Activated B cell treated with CpG ODN at 0.5 μM for 24 hours (primary cell): ENCODE measurements at regions not wholly inside any gene's neighbourhood (a gene's known extent, or its start where the extent isn't known, plus 50 kb on each side); places are given as distances from the start of the nearest gene placed in this dataset.
"Not testable (repeated sequence)": the region's sequence is repeated elsewhere in the genome, so short reads cannot be mapped to it uniquely, and the experiment has no call there.

Source experiments
- ATAC-seq: fragments of 200-7000 bp; cut with Tn5 transposase; one replicate; pipeline ENCODE4 v1.10.0; 2021; ENCODE audit warnings: low read depth, mild to moderate bottlenecking, moderate library complexity
- CTCF ChIA-PET: fragments of 350-600 bp; sonication (Branson Sonifier 250); formaldehyde crosslinking; loops from one replicate; lab custom pipeline; 2021; ENCODE audit warnings: antibody characterized with exemption; lab: Charles Lee
- POLR2A ChIA-PET: fragments of 350-600 bp; sonication (Branson Sonifier 250); formaldehyde crosslinking; loops from one replicate; lab custom pipeline; 2021; ENCODE audit warnings: antibody characterized with exemption; lab: Charles Lee
- DNase-seq: peaks from one replicate; pipeline ENCODE4 v3.0.0; 2022
- H3K27ac Mint-ChIP-seq: one replicate; pipeline ENCODE4 v1.8.0; 2020; ENCODE audit warnings: mixed read lengths
- H3K27me3 Mint-ChIP-seq: one replicate; pipeline ENCODE4 v1.8.0; 2021; ENCODE audit warnings: mixed read lengths
- H3K36me3 Mint-ChIP-seq: one replicate; pipeline ENCODE4 v1.8.0; 2021; ENCODE audit warnings: low read depth, mixed read lengths
- H3K4me1 Mint-ChIP-seq: one replicate; pipeline ENCODE4 v1.8.0; 2021; ENCODE audit warnings: mixed read lengths
- H3K4me3 Mint-ChIP-seq: one replicate; pipeline ENCODE4 v1.8.0; 2020; ENCODE audit warnings: mild to moderate bottlenecking, mixed read lengths
- H3K9me3 Mint-ChIP-seq: one replicate; pipeline ENCODE4 v1.8.0; 2020; ENCODE audit warnings: mixed read lengths
- intact Hi-C: fragments of 100-400 bp; cut with micrococcal nuclease; formaldehyde crosslinking; loops from one replicate; pipeline ENCODE4 v1.15.1; 2024
- TF ChIP-seq, protein P1 (sequence below): fragments of 200-600 bp; IDR thresholded peaks from one replicate; pipeline ENCODE4 v1.8.0; 2022; ENCODE audit warnings: antibody characterized with exemption, mild to moderate bottlenecking

DNA sequence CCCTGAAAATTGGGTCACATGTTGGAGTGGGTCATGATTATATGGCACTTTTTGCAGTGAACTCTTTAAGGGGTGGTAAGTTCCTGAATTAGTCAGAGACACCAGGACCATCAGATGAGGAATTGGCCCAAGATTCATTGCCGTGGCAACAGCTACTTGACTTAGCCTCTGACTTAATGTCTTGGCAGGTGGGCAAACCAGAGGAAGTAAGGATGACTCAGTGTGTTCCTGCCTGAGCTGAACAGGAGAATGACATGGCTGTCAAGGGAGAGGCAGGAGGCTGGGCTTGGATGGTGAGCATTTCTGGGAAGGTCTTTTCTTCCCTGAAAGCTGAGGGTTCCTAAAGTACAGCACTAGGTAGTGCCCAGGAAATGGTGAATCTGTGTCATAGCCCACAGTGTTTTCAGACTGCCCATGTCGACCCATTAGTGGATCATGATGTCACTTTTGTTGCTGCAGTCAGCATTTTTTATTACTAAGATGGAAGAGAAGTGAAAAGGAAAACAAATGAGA is 170.1 kb upstream of the PWP1 start:
- Mint-ChIP-seq H3K4me1 (peaks cover 4% of the 10 kb centered on the region), H3K36me3 (no peaks in the 10 kb centered on the region), H3K27me3 (no peaks in the 10 kb centered on the region), H3K4me3 (no peak overlapping the region), H3K9me3 (peaks cover 3% of the 10 kb centered on the region), H3K27ac (no peak overlapping the region)
- TF ChIP-seq, protein P1, sequence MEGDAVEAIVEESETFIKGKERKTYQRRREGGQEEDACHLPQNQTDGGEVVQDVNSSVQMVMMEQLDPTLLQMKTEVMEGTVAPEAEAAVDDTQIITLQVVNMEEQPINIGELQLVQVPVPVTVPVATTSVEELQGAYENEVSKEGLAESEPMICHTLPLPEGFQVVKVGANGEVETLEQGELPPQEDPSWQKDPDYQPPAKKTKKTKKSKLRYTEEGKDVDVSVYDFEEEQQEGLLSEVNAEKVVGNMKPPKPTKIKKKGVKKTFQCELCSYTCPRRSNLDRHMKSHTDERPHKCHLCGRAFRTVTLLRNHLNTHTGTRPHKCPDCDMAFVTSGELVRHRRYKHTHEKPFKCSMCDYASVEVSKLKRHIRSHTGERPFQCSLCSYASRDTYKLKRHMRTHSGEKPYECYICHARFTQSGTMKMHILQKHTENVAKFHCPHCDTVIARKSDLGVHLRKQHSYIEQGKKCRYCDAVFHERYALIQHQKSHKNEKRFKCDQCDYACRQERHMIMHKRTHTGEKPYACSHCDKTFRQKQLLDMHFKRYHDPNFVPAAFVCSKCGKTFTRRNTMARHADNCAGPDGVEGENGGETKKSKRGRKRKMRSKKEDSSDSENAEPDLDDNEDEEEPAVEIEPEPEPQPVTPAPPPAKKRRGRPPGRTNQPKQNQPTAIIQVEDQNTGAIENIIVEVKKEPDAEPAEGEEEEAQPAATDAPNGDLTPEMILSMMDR, result no peak
- no peak for DNase-seq
- ATAC-seq, result peak; percentile 21
- intact Hi-C loops, result no loop called here
- CTCF ChIA-PET, result no interaction called here
- POLR2A ChIA-PET, result no interaction called here

GRCh38 chr12:107517816-107518215 is 167.8 kb upstream of the PWP1 start:
- H3K36me3 Mint-ChIP-seq, H3K4me3 Mint-ChIP-seq, CTCF ChIA-PET, H3K9me3 Mint-ChIP-seq, DNase-seq, H3K4me1 Mint-ChIP-seq, intact Hi-C loops, POLR2A ChIA-PET, ATAC-seq, H3K27me3 Mint-ChIP-seq, H3K27ac Mint-ChIP-seq: not testable (repeated sequence)

DNA sequence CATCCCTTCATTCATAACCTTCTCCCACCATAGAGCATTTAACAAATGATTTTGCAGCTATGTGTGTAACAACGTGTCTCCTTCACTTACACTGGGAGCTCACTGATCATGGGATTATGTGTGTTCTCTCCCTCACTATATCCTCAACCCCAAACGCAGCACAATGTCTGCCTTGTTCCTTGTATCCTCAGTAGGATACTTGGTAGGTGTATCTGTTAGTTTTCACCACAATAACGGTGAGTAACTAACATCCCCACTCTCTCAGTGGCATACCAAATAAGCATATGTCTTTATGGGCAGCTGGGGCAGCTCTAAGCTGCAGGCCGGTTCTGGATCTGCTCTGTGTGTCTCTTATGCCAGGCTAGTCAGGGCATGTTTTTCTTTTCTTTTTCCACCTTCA is 166.7 kb upstream of the PWP1 start:
- ATAC-seq (no peak), DNase-seq (no peak)
- H3K27ac Mint-ChIP-seq, result no peak overlapping the region
- intact Hi-C loops, result no loop called here
- CTCF ChIA-PET, result no interaction called here
- peaks cover 7% of the 10 kb centered on the region for H3K9me3 Mint-ChIP-seq
- POLR2A ChIA-PET, result no interaction called here
- no peaks in the 10 kb centered on the region for H3K27me3 Mint-ChIP-seq
- no peak overlapping the region for H3K4me3 Mint-ChIP-seq
- TF ChIP-seq, protein P1, result no peak
- H3K4me1 Mint-ChIP-seq, result peaks cover 4% of the 10 kb centered on the region
- no peaks in the 10 kb centered on the region for H3K36me3 Mint-ChIP-seq

- Mint-ChIP-seq H3K36me3 (no peaks in the 10 kb centered on the region), H3K27me3 (no peaks in the 10 kb centered on the region), H3K27ac (no peak overlapping the region), H3K4me3 (no peak overlapping the region), H3K9me3 (peaks cover 7% of the 10 kb centered on the region), H3K4me1 (peaks cover 4% of the 10 kb centered on the region)
- no peak for DNase-seq
- CTCF ChIA-PET, result no interaction called here
- TF ChIP-seq, protein P1, result no peak
- no peak for ATAC-seq
- intact Hi-C loops, result no loop called here
- POLR2A ChIA-PET, result no interaction called here
These were observed 165.4 kb upstream of the PWP1 start for GRCh38 chr12:107519906-107520859.

DNA sequence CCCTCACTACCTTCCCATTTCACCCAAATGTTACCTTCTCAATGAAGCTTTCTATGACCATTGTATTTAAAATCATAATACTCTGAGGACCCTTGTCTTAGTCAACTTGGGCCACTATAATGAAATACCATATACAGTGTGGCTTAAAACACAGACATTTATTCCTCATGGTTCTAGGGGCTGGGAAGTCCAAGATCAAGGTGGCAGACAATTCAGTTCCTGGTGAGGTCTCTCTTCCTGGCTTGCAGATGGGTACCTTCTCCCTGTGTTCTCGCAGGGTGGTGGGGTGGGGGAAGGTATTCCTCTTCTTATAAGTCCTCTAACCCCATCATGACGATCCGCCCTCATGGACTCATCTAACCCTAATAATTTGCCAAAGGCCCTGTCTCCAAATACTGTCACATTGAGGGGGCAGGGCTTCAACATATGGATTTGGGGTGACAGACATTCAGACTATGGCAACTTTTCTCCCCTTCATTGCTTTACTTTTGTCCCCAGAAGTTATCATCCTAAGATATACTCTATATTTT is 163.7 kb upstream of the PWP1 start:
- Mint-ChIP-seq H3K9me3 (peaks cover 7% of the 10 kb centered on the region), H3K4me3 (no peak overlapping the region), H3K27ac (no peak overlapping the region), H3K4me1 (no peaks in the 10 kb centered on the region), H3K27me3 (no peaks in the 10 kb centered on the region), H3K36me3 (no peaks in the 10 kb centered on the region)
- TF ChIP-seq, protein P1, result no peak
- intact Hi-C loops, result no loop called here
- CTCF ChIA-PET, result no interaction called here
- ATAC-seq, result no peak
- POLR2A ChIA-PET, result no interaction called here
- DNase-seq, result no peak
